HCT116 (cell line): ENCODE measurements at regions not wholly inside any gene's neighbourhood (a gene's known extent, or its start where the extent isn't known, plus 50 kb on each side); places are given as distances from the start of the nearest gene placed in this dataset.

Experiments used
- ATAC-seq: fragments of 200-7000 bp; cut with Tn5 transposase; 2 replicates; pipeline ENCODE4 v1.9.1; 2020; ENCODE audit warnings: mild to moderate bottlenecking, moderate library complexity
- BruUV-seq: library from RNA; stranded (reverse); fragments of 400-500 nt; replicated peaks from 2 replicates; lab custom pipeline; 2021; lab: Mats Ljungman, UMichigan
- CTCF ChIA-PET: fragments of 300-600 bp; sonication (Branson Sonifier 250); formaldehyde crosslinking; loops from one replicate; lab custom pipeline; 2021; ENCODE audit warnings: antibody characterized with exemption; lab: Charles Lee
- POLR2A ChIA-PET: fragments of 300-600, 350-600 bp; sonication (Branson Sonifier 250); formaldehyde crosslinking; loops from one replicate; lab custom pipeline; 2021; ENCODE audit warnings: antibody characterized with exemption; lab: Charles Lee
- RAD21 ChIA-PET, 2 experiments: fragments of 300-600 bp; sonication (Branson Sonifier 250); formaldehyde crosslinking; loops; one replicate each; lab custom pipeline; 2023; ENCODE audit warnings: low total read pairs in 2 of 2; ENCODE audit not compliant: uncharacterized antibody in 2 of 2, unreplicated experiment in 2 of 2, low non-redundant PET in 1 of 2; lab: Charles Lee
- DNase-seq: peaks from one replicate; pipeline ENCODE4 v3.0.0-alpha.2; 2010; ENCODE audit warnings: low read depth, low spot score
- H2AFZ ChIP-seq: fragments of 200-600 bp; shearing (Covaris generic), sonication (generic); 2 replicates; pipeline ENCODE4 v1.6.1; 2017; ENCODE audit warnings: low read depth, mixed run types, mixed read lengths, antibody characterized with exemption, low read length; ENCODE audit not compliant: poor library complexity, severe bottlenecking
- H3K27ac ChIP-seq: 2 replicates; pipeline ENCODE4 v1.5.1; 2012; ENCODE audit warnings: low read depth, low read length
- H3K27me3 ChIP-seq: fragments of 200-600 bp; sonication (generic); 2 replicates; pipeline ENCODE4 v1.6.1; 2016; ENCODE audit warnings: mixed run types, low read length, mixed read lengths; ENCODE audit not compliant: insufficient read depth
- H3K36me3 ChIP-seq, 2 experiments: fragments of 200-500 bp in 1 of 2; fragments of 200-600 bp in 1 of 2; sonication (Bioruptor generic) in 1 of 2; sonication (generic) in 1 of 2; 2 replicates each; pipeline versions ENCODE4 v1.5.1 to v1.6.1; 2014 to 2016; ENCODE audit warnings: low read length in 2 of 2, inconsistent platforms in 1 of 2, mixed read lengths in 1 of 2, mixed run types in 1 of 2; ENCODE audit not compliant: insufficient read depth in 2 of 2, control insufficient read depth in 1 of 2
- H3K4me1 ChIP-seq, 2 experiments: fragments of 200-600 bp in 1 of 2; sonication (generic) in 1 of 2; 2 replicates each; pipeline versions ENCODE4 v1.5.1 to v1.6.1; 2012 to 2017; ENCODE audit warnings: low read length in 2 of 2, inconsistent platforms in 1 of 2, mild to moderate bottlenecking in 1 of 2, mixed read lengths in 1 of 2, mixed run types in 1 of 2, moderate library complexity in 1 of 2; ENCODE audit not compliant: insufficient read depth in 2 of 2, control insufficient read depth in 1 of 2
- H3K4me2 ChIP-seq: fragments of 200-600 bp; sonication (generic); 2 replicates; pipeline ENCODE4 v1.6.1; 2017; ENCODE audit warnings: mixed run types, low read length, mixed read lengths
- H3K4me3 ChIP-seq, 2 experiments: fragments of 200-600 bp in 1 of 2; sonication (generic) in 1 of 2; replicated peaks in 1 of 2; 2 replicates each; pipeline ENCODE4 v1.5.1; 2011 to 2016; ENCODE audit warnings: low read length in 2 of 2, control low read depth in 1 of 2, low read depth in 1 of 2, mild to moderate bottlenecking in 1 of 2, mixed read lengths in 1 of 2, mixed run types in 1 of 2
- H3K79me2 ChIP-seq: fragments of 200-600 bp; sonication (generic); 2 replicates; pipeline ENCODE4 v1.6.1; 2017; ENCODE audit warnings: mild to moderate bottlenecking, mixed run types, low read length, moderate library complexity, mixed read lengths; ENCODE audit not compliant: insufficient read depth
- H3K9ac ChIP-seq: fragments of 200-600 bp; sonication (generic); 2 replicates; pipeline ENCODE4 v1.6.1; 2016; ENCODE audit warnings: low read length, mixed read lengths
- H3K9me2 ChIP-seq: fragments of 200-600 bp; sonication (generic), shearing (Covaris generic); 2 replicates; pipeline ENCODE4 v1.6.1; 2017; ENCODE audit warnings: mixed run types, mild to moderate bottlenecking, moderate library complexity; ENCODE audit not compliant: insufficient read depth
- H3K9me3 ChIP-seq, 2 experiments: fragments of 200-500 bp in 1 of 2; fragments of 200-600 bp in 1 of 2; sonication (Bioruptor generic) in 1 of 2; sonication (generic) in 1 of 2; 2 replicates each; pipeline ENCODE4 v1.6.1; 2014 to 2017; ENCODE audit warnings: low read length in 2 of 2, mixed read lengths in 2 of 2, inconsistent platforms in 1 of 2, low read depth in 1 of 2, mild to moderate bottlenecking in 1 of 2, mixed run types in 1 of 2, moderate library complexity in 1 of 2; ENCODE audit not compliant: control insufficient read depth in 1 of 2, insufficient read depth in 1 of 2
- H4K20me1 ChIP-seq: fragments of 200-600 bp; sonication (generic), shearing (Covaris generic); 2 replicates; pipeline ENCODE4 v1.6.1; 2017; ENCODE audit warnings: mixed run types, mild to moderate bottlenecking, moderate library complexity; ENCODE audit not compliant: insufficient read depth
- ATF3 ChIP-seq: IDR thresholded peaks from 2 replicates; pipeline ENCODE4 v1.6.1; 2012
- CTCF ChIP-seq, 3 experiments: fragments of 200-600 bp in 1 of 3; sonication (generic) in 1 of 3; IDR thresholded peaks in 2 of 3; conservative IDR thresholded peaks in 1 of 3; 2 replicates each; pipeline ENCODE4 v1.5.1; 2012 to 2017; ENCODE audit warnings: low read depth in 2 of 3, low read length in 2 of 3, antibody characterized with exemption in 1 of 3, borderline replicate concordance in 1 of 3, control low read depth in 1 of 3, mild to moderate bottlenecking in 1 of 3, mixed read lengths in 1 of 3, mixed run types in 1 of 3, moderate library complexity in 1 of 3; ENCODE audit not compliant: insufficient read depth in 1 of 3
- EZH2 ChIP-seq: fragments of 200-600 bp; sonication (generic); IDR thresholded peaks from 2 replicates; pipeline ENCODE4 v1.6.1; 2017; ENCODE audit warnings: antibody characterized with exemption, mixed run types
- EZH2phosphoT487 ChIP-seq: fragments of 200-600 bp; IDR thresholded peaks from 2 replicates; pipeline ENCODE4 v1.6.1; 2018; ENCODE audit warnings: antibody characterized with exemption, borderline replicate concordance
- FOSL1 ChIP-seq: IDR thresholded peaks from 2 replicates; pipeline ENCODE4 v1.6.1; 2012; ENCODE audit warnings: low read depth
- JUND ChIP-seq: IDR thresholded peaks from 2 replicates; pipeline ENCODE4 v1.6.1; 2012
- MAX ChIP-seq: IDR thresholded peaks from 2 replicates; pipeline ENCODE4 v1.6.1; 2012
- POLR2A ChIP-seq: IDR thresholded peaks from 2 replicates; pipeline ENCODE4 v1.7.0; 2011; ENCODE audit warnings: borderline replicate concordance; ENCODE audit not compliant: insufficient read depth, insufficient read length; ENCODE audit errors: extremely low read depth
- POLR2AphosphoS5 ChIP-seq: IDR thresholded peaks from 2 replicates; pipeline ENCODE4 v1.6.1; 2011; ENCODE audit warnings: mild to moderate bottlenecking, low read depth, low read length, moderate library complexity
- REST ChIP-seq: IDR thresholded peaks from 2 replicates; pipeline ENCODE4 v1.6.1; 2012; ENCODE audit warnings: low read depth
- SP1 ChIP-seq: IDR thresholded peaks from 2 replicates; pipeline ENCODE4 v1.6.1; 2012; ENCODE audit warnings: low read depth
- SRF ChIP-seq: IDR thresholded peaks from 2 replicates; pipeline ENCODE4 v1.6.1; 2012; ENCODE audit warnings: low read depth
- TCF7L2 ChIP-seq: IDR thresholded peaks from 2 replicates; pipeline ENCODE4 v1.7.0; 2011; ENCODE audit warnings: borderline replicate concordance, inconsistent platforms; ENCODE audit not compliant: insufficient read depth, insufficient read length; ENCODE audit errors: extremely low read depth
- YY1 ChIP-seq: IDR thresholded peaks from 2 replicates; pipeline ENCODE4 v1.6.1; 2011; ENCODE audit warnings: low read length, low read depth, moderate library complexity, mild to moderate bottlenecking; ENCODE audit not compliant: insufficient replicate concordance; ENCODE audit errors: extremely low read depth
- ZBTB33 ChIP-seq: IDR thresholded peaks from 2 replicates; pipeline ENCODE4 v1.6.1; 2011; ENCODE audit warnings: mild to moderate bottlenecking, low read length, moderate library complexity; ENCODE audit not compliant: insufficient replicate concordance; ENCODE audit errors: extremely low read depth
- ZFX ChIP-seq: fragments of 450-650 bp; IDR thresholded peaks from 2 replicates; pipeline ENCODE4 v1.6.1; 2017
- ZNF274 ChIP-seq: fragments of 200-500 bp; sonication (Bioruptor generic); IDR thresholded peaks from 2 replicates; pipeline ENCODE4 v1.6.1; 2014; ENCODE audit warnings: mild to moderate bottlenecking, low read depth, low read length, inconsistent platforms
- intact Hi-C: fragments of 100-400 bp; cut with micrococcal nuclease; formaldehyde crosslinking; loops from 2 replicates; pipeline ENCODE4 v1.10.0; 2022

GRCh38 chr21:15932726-15933125, 202.9 kb downstream of the USP25 start:
- DNase-seq (no peak), ATAC-seq (no peak)
- H3K9me2 ChIP-seq = no peaks in the 10 kb centered on the region
- no peaks in the 10 kb centered on the region for H3K9me3 ChIP-seq
- intact Hi-C loops = no loop called here
- no peak overlapping the region for H3K4me2 ChIP-seq
- no peaks in the 10 kb centered on the region for H3K36me3 ChIP-seq
- ChIA-PET RAD21 (no interaction called here), CTCF (no interaction called here), POLR2A (no interaction called here)
- BruUV-seq = no TSS peak
- H3K27me3 ChIP-seq = no peaks in the 10 kb centered on the region
- H3K4me1 ChIP-seq = no peaks in the 10 kb centered on the region
- no peak overlapping the region for H3K27ac ChIP-seq
- no peaks in the 10 kb centered on the region for H3K79me2 ChIP-seq
- H4K20me1 ChIP-seq = no peaks in the 10 kb centered on the region
- no peak for TF ChIP-seq EZH2phosphoT487
- no peak for TF ChIP-seq ZNF274
- TF ChIP-seq REST = no peak
- no peak for TF ChIP-seq EZH2
- no peak for TF ChIP-seq POLR2AphosphoS5
- TF ChIP-seq ATF3 = no peak
- no peak for TF ChIP-seq TCF7L2
- no peak for TF ChIP-seq MAX
- no peak for TF ChIP-seq ZFX
- no peak for TF ChIP-seq ZBTB33
- TF ChIP-seq SRF = no peak
- TF ChIP-seq YY1 = no peak
- no peak for TF ChIP-seq JUND
- TF ChIP-seq FOSL1 = no peak
- no peak for TF ChIP-seq CTCF (IDR thresholded peaks at IDR 0.05 in 2 of 3, conservative IDR thresholded peaks at IDR 0.05 in 1 of 3; ENCODE audit: borderline replicate concordance in 1 of 3, insufficient read depth in 1 of 3, low read depth in 2 of 3, low read length in 2 of 3)
- no peak for TF ChIP-seq POLR2A
- TF ChIP-seq SP1 = no peak
- H2AFZ ChIP-seq = no peak overlapping the region
- H3K4me3 ChIP-seq = no peak overlapping the region
- H3K9ac ChIP-seq = no peak overlapping the region
